ENCODE measurements at regions not wholly inside any gene's neighbourhood (a gene's known extent, or its start where the extent isn't known, plus 50 kb on each side); places are given as distances from the start of the nearest gene placed in this dataset.

GRCh38 chr11:104329078-104329665 lies 165.2 kb upstream of the PDGFD start:
- intact Hi-C loops (cut with DNase I), result no loop called here
- H3K27me3 ChIP-seq, result no peaks in the 10 kb centered on the region
- peak overlapping the region in 3 of 12 donors; percentile 8 to 38 (median 26) for H3K27ac ChIP-seq
- ATAC-seq, result no peak
- DNase-seq, result no peak
- H3K4me3 ChIP-seq, result no peak overlapping the region
- 70 to 85% (median 76%) methylated on average over 2 of the region's 2 CpGs for WGBS, 4 donors
- H3K4me1 ChIP-seq, result no peaks in the 10 kb centered on the region
- H3K9me3 ChIP-seq, result no peaks in the 10 kb centered on the region
- TF ChIP-seq POLR2A (IDR thresholded peaks at IDR 0.05) (no peak), CTCF (IDR thresholded peaks at IDR 0.05) (no peak)
- H3K36me3 ChIP-seq, result no peaks in the 10 kb centered on the region

- peak overlapping the region in 1 of 12 donors; percentile 38 for H3K27ac ChIP-seq
- WGBS, 4 donors, result 53 to 68% (median 58%) methylated on average over 4 of the region's 4 CpGs
These were observed 164.6 kb upstream of the PDGFD start for GRCh38 chr11:104328512-104328907.

GRCh38 chr11:104327861-104328511 lies 164.0 kb upstream of the PDGFD start:
- ATAC-seq, result peak in 1 of 4 donors; percentile 22
- no peaks in the 10 kb centered on the region for H3K4me1 ChIP-seq

More at GRCh38 chr11:104328512-104328907, 164.6 kb upstream of the PDGFD start:
- TF ChIP-seq POLR2A (IDR thresholded peaks at IDR 0.05), result no peak
- ATAC-seq (no peak), DNase-seq (no peak)
- Histone ChIP-seq H3K36me3 (no peaks in the 10 kb centered on the region), H3K4me3 (no peak overlapping the region), H3K4me1 (no peaks in the 10 kb centered on the region), H3K27me3 (no peaks in the 10 kb centered on the region), H3K9me3 (no peaks in the 10 kb centered on the region)
- intact Hi-C loops (cut with DNase I), result no loop called here

GRCh38 chr11:104325093-104325492 lies 161.1 kb upstream of the PDGFD start:
- no peak for ATAC-seq
- TF ChIP-seq POLR2A (IDR thresholded peaks at IDR 0.05) (no peak), CTCF (IDR thresholded peaks at IDR 0.05) (no peak)
- Histone ChIP-seq H3K36me3 (no peaks in the 10 kb centered on the region), H3K27me3 (no peaks in the 10 kb centered on the region), H3K4me3 (no peak overlapping the region), H3K27ac (no peak overlapping the region), H3K4me1 (no peaks in the 10 kb centered on the region), H3K9me3 (no peaks in the 10 kb centered on the region)
- no peak for DNase-seq
- intact Hi-C loops (cut with DNase I), result no loop called here
- 82 to 90% (median 85%) methylated on average over 1 of the region's 1 CpG for WGBS, 4 donors

More at GRCh38 chr11:104327861-104328511, 164.0 kb upstream of the PDGFD start:
- intact Hi-C loops (cut with DNase I), result no loop called here
- no peaks in the 10 kb centered on the region for H3K9me3 ChIP-seq
- H3K4me3 ChIP-seq, result no peak overlapping the region
- no peaks in the 10 kb centered on the region for H3K36me3 ChIP-seq
- 53 to 66% (median 59%) methylated on average over 6 of the region's 6 CpGs for WGBS, 4 donors
- TF ChIP-seq CTCF (IDR thresholded peaks at IDR 0.05), result no peak
- TF ChIP-seq POLR2A (IDR thresholded peaks at IDR 0.05), result no peak
- H3K27ac ChIP-seq, result peak overlapping the region in 1 of 12 donors; percentile 7
- H3K27me3 ChIP-seq, result no peaks in the 10 kb centered on the region
- DNase-seq, result no peak
